Fibroblast of lung (primary cell): ENCODE measurements at regions not wholly inside any gene's neighbourhood (a gene's known extent, or its start where the extent isn't known, plus 50 kb on each side); places are given as distances from the start of the nearest gene placed in this dataset.

Source experiments
- EZH2 ChIP-seq: IDR thresholded peaks from 2 replicates; pipeline ENCODE4 v1.5.1; 2012; ENCODE audit warnings: low read length, control low read depth, mild to moderate bottlenecking; ENCODE audit errors: missing control alignments
- TF ChIP-seq, protein P1 (sequence below), 2 donors: IDR thresholded peaks in 1 of 2; conservative IDR thresholded peaks in 1 of 2; 1 replicate in 1 of 2; 2 replicates in 1 of 2; pipeline ENCODE4 v1.5.1; 2011 to 2012; ENCODE audit warnings: low read length in 2 of 2, control low read depth in 1 of 2, inconsistent platforms in 1 of 2, low read depth in 1 of 2, mild to moderate bottlenecking in 1 of 2

DNA sequence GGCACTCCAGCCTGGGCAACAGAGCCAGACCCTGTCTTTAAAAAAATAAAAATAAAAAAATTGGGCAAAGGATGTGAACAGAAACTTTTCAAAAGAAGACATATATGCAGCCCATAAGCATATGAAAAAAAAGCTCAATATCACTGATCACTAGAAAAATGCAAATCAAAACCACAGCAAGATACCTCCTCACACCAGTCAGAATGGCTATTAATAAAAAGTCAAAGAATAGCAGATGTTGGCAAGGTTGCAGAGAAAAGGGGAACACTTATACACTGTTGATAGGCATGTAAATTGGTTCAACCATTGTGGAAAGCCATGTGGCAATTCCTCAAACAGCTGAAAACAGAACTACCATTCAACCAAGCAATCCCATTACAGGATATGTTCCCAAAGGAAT is 204.1 kb upstream of the SRD5A2 start:
- TF ChIP-seq EZH2 = no peak
- TF ChIP-seq, protein P1, sequence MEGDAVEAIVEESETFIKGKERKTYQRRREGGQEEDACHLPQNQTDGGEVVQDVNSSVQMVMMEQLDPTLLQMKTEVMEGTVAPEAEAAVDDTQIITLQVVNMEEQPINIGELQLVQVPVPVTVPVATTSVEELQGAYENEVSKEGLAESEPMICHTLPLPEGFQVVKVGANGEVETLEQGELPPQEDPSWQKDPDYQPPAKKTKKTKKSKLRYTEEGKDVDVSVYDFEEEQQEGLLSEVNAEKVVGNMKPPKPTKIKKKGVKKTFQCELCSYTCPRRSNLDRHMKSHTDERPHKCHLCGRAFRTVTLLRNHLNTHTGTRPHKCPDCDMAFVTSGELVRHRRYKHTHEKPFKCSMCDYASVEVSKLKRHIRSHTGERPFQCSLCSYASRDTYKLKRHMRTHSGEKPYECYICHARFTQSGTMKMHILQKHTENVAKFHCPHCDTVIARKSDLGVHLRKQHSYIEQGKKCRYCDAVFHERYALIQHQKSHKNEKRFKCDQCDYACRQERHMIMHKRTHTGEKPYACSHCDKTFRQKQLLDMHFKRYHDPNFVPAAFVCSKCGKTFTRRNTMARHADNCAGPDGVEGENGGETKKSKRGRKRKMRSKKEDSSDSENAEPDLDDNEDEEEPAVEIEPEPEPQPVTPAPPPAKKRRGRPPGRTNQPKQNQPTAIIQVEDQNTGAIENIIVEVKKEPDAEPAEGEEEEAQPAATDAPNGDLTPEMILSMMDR (conservative IDR thresholded peaks at IDR 0.05 in 1 of 2, IDR thresholded peaks at IDR 0.05 in 1 of 2; ENCODE audit: low read depth in 1 of 2, low read length in 2 of 2) = no peak
